MM.1S (cell line): ENCODE measurements at regions not wholly inside any gene's neighbourhood (a gene's known extent, or its start where the extent isn't known, plus 50 kb on each side); places are given as distances from the start of the nearest gene placed in this dataset.

Source experiments
- DNase-seq: peaks from one replicate; pipeline ENCODE4 v3.0.0-alpha.2; 2015
- H2AFZ ChIP-seq: fragments of 300-600 bp; sonication (generic); 2 replicates; pipeline ENCODE4 v1.6.0; 2016; ENCODE audit warnings: antibody characterized with exemption, low read length
- H3F3A ChIP-seq: fragments of 300-600 bp; sonication (generic); 2 replicates; pipeline ENCODE4 v1.6.1; 2016; ENCODE audit warnings: mild to moderate bottlenecking, antibody characterized with exemption, low read length, moderate library complexity, mixed read lengths; ENCODE audit not compliant: insufficient read depth
- H3K27ac ChIP-seq: fragments of 300-600 bp; sonication (generic); 2 replicates; pipeline ENCODE4 v1.5.1; 2016; ENCODE audit warnings: mild to moderate bottlenecking, low read length
- H3K27me3 ChIP-seq: fragments of 300-600 bp; sonication (generic); replicated peaks from 2 replicates; pipeline ENCODE4 v1.6.0; 2016; ENCODE audit warnings: low read length; ENCODE audit not compliant: insufficient read depth
- H3K36me3 ChIP-seq: fragments of 300-600 bp; sonication (generic); replicated peaks from 2 replicates; pipeline ENCODE4 v1.6.1; 2016; ENCODE audit warnings: mild to moderate bottlenecking, low read length, mixed read lengths; ENCODE audit not compliant: insufficient read depth
- H3K4me1 ChIP-seq: fragments of 300-600 bp; sonication (generic); 2 replicates; pipeline ENCODE4 v1.6.1; 2016; ENCODE audit warnings: low read length, mixed read lengths
- H3K4me2 ChIP-seq: fragments of 300-600 bp; sonication (generic); 2 replicates; pipeline ENCODE4 v1.6.0; 2016; ENCODE audit warnings: low read depth, low read length
- H3K4me3 ChIP-seq: fragments of 300-600 bp; sonication (generic); 2 replicates; pipeline ENCODE4 v1.5.1; 2016; ENCODE audit warnings: low read length, mixed read lengths
- H3K79me2 ChIP-seq: fragments of 300-600 bp; sonication (generic); 2 replicates; pipeline ENCODE4 v1.6.1; 2016; ENCODE audit warnings: mixed run types, low read length, mixed read lengths
- H3K9ac ChIP-seq: fragments of 300-600 bp; sonication (generic); 2 replicates; pipeline ENCODE4 v1.6.1; 2016; ENCODE audit warnings: low read length, mixed read lengths
- H3K9me2 ChIP-seq: fragments of 300-600 bp; sonication (generic); replicated peaks from 2 replicates; pipeline ENCODE4 v1.6.1; 2016; ENCODE audit warnings: mild to moderate bottlenecking, low read length, mixed read lengths; ENCODE audit not compliant: insufficient read depth
- H3K9me3 ChIP-seq: fragments of 300-600 bp; sonication (generic); replicated peaks from 2 replicates; pipeline ENCODE4 v1.6.1; 2016; ENCODE audit warnings: mild to moderate bottlenecking, low read length, mixed read lengths; ENCODE audit not compliant: insufficient read depth
- H4K20me1 ChIP-seq: fragments of 300-600 bp; sonication (generic); 2 replicates; pipeline ENCODE4 v1.6.1; 2016; ENCODE audit warnings: mild to moderate bottlenecking, low read length, moderate library complexity, mixed read lengths; ENCODE audit not compliant: insufficient read depth
- CTCF ChIP-seq: fragments of 300-600 bp; sonication (generic); IDR thresholded peaks from 2 replicates; pipeline ENCODE4 v1.5.1; 2016; ENCODE audit warnings: antibody characterized with exemption, low read length, mixed read lengths
- EZH2 ChIP-seq: fragments of 300-600 bp; sonication (generic); optimal IDR thresholded peaks from 2 replicates; pipeline ENCODE3; 2017; ENCODE audit warnings: low read depth, mild to moderate bottlenecking, antibody characterized with exemption, low read length, mixed read lengths
- EZH2phosphoT487 ChIP-seq: fragments of 300-600 bp; sonication (generic); IDR thresholded peaks from 2 replicates; pipeline ENCODE4 v1.6.1; 2018; ENCODE audit warnings: antibody characterized with exemption, low read length

DNA sequence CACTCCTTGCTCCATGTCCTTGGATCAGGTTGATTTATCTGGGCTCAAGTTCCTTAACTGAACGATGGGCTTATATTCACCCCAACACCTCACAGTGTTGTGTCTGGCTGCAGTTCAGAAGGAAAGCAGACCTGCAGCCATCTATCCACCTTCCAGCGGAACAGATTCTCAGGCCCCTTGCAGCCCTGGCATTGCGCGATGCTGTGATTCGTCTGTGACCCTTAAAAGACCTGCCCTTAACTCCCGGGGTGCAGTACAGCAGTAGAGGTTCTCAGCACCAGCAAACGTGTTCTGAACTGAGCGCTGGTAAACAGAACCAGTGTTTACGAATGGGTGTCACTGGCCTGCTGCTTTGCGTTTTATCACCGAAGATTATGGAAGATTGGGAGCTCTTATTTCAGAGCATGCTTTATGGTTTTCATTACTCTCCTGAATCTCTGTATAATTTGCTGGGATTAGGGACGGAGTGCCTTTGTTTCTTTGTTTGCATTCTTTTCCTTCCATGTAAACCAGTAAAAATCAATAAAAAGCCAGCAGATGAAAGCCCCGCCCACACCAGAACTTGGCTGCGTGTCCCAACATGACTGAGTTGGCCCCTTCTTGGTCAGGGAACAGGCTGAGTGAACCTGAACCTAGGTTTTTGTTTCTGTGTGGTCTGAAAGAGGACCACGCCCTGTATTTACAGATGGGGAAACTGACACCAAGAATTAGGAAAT, 286.7 kb upstream of the CRY1 start:
- DNase-seq, result no peak
- H3K9me2 ChIP-seq, result no peaks in the 10 kb centered on the region
- H4K20me1 ChIP-seq, result no peaks in the 10 kb centered on the region
- H3K4me2 ChIP-seq, result no peak overlapping the region
- H3K79me2 ChIP-seq, result no peaks in the 10 kb centered on the region
- TF ChIP-seq CTCF (no peak), EZH2 (no peak), EZH2phosphoT487 (no peak)
- H3F3A ChIP-seq, result no peaks in the 10 kb centered on the region
- no peak overlapping the region for H3K4me3 ChIP-seq
- H3K4me1 ChIP-seq, result no peaks in the 10 kb centered on the region
- H2AFZ ChIP-seq, result no peak overlapping the region
- H3K27me3 ChIP-seq, result no peaks in the 10 kb centered on the region
- no peak overlapping the region for H3K27ac ChIP-seq
- H3K9me3 ChIP-seq, result no peaks in the 10 kb centered on the region
- no peak overlapping the region for H3K9ac ChIP-seq
- no peaks in the 10 kb centered on the region for H3K36me3 ChIP-seq

GRCh38 chr12:107384645-107385044, 291.3 kb upstream of the CRY1 start:
- Histone ChIP-seq H3K4me3 (no peak overlapping the region), H3K9ac (no peak overlapping the region), H3K27ac (no peak overlapping the region), H3K4me1 (no peaks in the 10 kb centered on the region), H3K9me3 (no peaks in the 10 kb centered on the region), H3K9me2 (no peaks in the 10 kb centered on the region), H3K79me2 (no peaks in the 10 kb centered on the region), H3K27me3 (no peaks in the 10 kb centered on the region), H2AFZ (no peak overlapping the region), H3F3A (no peaks in the 10 kb centered on the region), H3K36me3 (no peaks in the 10 kb centered on the region), H3K4me2 (no peak overlapping the region), H4K20me1 (no peaks in the 10 kb centered on the region)
- DNase-seq, result no peak
- TF ChIP-seq CTCF, result no peak
- TF ChIP-seq EZH2phosphoT487, result no peak
- no peak for TF ChIP-seq EZH2

DNA sequence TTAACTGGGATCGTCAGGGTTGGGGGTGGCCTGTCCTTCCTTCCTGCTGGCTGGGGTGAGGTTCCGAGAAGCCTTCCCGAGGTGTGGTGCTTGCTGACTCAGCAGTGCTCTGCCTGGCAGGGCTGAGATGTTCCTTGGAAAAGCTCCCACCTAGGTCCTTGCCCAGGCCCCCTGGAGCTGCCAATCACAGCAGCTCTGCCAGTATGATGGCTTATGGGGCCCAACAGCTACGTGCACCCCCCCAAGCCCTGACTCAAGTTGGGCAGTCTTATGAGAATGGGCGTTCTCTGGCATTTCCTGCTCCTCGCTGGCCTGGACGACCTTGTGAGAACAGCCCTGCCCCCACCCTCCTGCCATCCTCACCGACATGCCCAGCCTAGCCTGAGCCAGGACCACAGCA, 292.2 kb upstream of the CRY1 start:
- no peak overlapping the region for H2AFZ ChIP-seq
- no peaks in the 10 kb centered on the region for H3K9me3 ChIP-seq
- no peaks in the 10 kb centered on the region for H3K4me1 ChIP-seq
- H3K36me3 ChIP-seq, result no peaks in the 10 kb centered on the region
- H3K27ac ChIP-seq, result no peak overlapping the region
- no peak overlapping the region for H3K9ac ChIP-seq
- DNase-seq, result no peak
- no peaks in the 10 kb centered on the region for H3K79me2 ChIP-seq
- H4K20me1 ChIP-seq, result no peaks in the 10 kb centered on the region
- no peaks in the 10 kb centered on the region for H3F3A ChIP-seq
- TF ChIP-seq EZH2 (no peak), CTCF (no peak), EZH2phosphoT487 (no peak)
- H3K4me2 ChIP-seq, result no peak overlapping the region
- no peak overlapping the region for H3K4me3 ChIP-seq
- no peaks in the 10 kb centered on the region for H3K9me2 ChIP-seq
- H3K27me3 ChIP-seq, result no peaks in the 10 kb centered on the region
